ENCODE measurements at regions not wholly inside any gene's neighbourhood (a gene's known extent, or its start where the extent isn't known, plus 50 kb on each side); places are given as distances from the start of the nearest gene placed in this dataset.

DNA sequence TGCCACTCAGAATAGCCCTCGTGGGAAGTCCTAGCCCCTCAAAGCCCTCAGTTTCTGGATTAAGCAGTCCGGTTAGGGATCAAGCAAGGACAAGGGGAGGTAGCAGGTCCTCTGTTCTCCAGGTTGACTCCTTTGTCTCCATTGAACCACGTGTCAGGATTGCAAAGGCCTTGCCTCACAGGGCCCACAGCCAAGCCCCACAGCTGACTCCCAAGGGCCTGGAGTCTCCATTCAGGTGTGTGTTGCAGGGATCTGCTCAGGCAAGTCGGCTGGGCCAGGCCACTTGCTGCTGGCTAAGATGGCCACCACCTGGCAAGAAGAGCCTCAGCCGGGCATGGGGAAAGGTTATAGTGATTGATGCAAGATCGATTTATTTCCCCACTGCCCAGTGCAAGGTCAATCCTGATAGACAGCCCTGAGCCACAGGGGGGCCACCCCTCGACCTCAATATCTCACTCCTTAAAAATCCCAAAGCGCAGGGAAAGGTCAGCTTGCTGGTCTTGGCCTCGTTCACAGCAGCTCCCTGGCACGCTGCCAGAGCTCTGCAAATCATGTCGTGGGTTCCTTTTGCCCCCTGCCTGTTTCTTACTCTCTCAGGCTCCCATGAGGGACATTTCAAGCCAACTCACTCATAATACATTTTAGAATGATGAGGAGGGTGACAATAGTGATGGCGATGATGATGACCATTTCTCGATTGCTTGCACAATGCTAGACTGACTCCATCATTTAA is 75.9 kb downstream of the EDN3 start:
- DNase-seq (ENCODE audit: low spot score) (no peak), ATAC-seq (no peak)
- intact Hi-C loops (cut with DNase I) = no loop called here

DNA sequence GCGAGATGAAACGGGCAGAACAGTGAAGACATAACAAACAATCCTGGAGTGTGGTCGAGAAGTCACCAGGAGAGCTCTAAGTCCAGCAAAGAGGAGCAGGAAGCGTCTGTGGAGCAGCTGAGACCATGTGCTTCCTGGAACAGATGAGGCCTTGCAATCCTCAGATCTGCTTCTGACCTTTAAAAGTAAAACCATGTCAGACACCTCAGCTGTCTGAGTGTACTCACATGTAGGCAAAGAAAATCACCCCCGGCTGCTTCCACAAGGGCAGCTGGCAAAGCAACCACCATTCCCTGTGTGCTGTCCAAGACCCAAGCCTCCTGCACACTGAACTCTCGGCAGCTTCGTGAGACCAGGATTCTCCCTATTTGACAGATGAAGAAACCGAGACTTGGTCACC is 76.6 kb downstream of the EDN3 start:
- DNase-seq (ENCODE audit: low spot score) = no peak
- intact Hi-C loops (cut with DNase I) = no loop called here

DNA sequence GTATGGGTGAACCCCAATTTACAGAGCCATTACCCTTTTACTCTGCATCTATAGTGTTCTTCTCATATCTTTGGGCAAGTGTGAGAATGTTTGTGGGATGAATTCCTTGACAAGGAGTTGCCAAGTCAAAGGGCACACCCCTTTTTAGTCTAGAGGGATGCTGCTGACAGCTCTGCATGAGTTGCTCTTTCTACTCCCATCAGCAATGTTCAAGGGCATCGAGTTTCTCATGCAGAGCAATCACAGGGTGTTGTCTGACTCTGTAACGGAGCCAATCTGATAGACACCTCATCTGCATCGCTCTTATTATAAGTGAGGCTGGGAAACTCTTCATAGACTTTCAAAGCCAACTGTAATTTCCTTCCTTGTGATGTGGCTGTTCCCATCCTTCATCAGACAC is 77.4 kb downstream of the EDN3 start:
- DNase-seq (ENCODE audit: low spot score) (no peak), ATAC-seq (no peak)
- intact Hi-C loops (cut with DNase I) = no loop called here

More for the DNA sequence above, 76.6 kb downstream of the EDN3 start:
- no peak for ATAC-seq

DNA sequence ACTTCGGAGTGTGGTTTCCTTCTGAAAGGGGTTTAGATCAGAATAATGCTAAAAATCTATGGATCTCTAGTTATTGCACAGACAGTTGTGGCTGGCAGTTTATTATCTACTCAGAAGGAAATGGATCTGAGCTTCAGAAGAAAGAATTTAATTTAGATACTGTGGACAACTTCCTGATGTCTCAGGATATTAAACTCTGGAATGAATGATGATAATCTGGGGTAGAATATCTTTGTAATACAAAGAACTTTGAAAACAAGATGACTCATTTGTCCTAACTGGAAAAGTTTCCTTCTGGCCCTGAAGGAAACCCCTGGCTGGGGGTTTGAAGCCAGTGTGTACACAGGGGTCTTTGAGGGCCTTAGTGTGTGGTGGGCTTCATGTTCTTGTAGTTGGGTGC is 78.0 kb downstream of the EDN3 start:
- no peak for ATAC-seq
- intact Hi-C loops (cut with DNase I) = no loop called here

DNA sequence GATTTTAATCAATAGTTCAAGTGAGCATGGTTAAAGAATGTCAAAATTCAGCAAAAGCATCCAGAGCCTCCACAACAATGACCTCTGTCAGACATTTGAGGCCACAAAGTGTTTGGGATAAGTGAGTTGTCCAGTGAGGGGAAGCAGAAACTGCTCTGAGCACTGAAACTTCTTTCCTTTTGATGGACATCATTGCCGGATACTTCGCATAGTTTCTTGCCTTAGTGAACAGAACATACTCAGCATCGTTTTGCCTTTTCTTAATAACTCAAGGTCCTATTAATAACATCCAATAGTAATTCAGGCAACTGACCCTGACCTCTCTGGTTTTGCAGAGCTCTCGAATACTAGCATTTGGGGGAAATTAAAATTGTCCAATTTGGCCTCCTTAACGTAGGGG is 78.6 kb downstream of the EDN3 start:
- DNase-seq (ENCODE audit: low spot score) (no peak), ATAC-seq (no peak)
- intact Hi-C loops (cut with DNase I) = no loop called here

More for the DNA sequence above, 78.0 kb downstream of the EDN3 start:
- DNase-seq (ENCODE audit: low spot score) = no peak

DNA sequence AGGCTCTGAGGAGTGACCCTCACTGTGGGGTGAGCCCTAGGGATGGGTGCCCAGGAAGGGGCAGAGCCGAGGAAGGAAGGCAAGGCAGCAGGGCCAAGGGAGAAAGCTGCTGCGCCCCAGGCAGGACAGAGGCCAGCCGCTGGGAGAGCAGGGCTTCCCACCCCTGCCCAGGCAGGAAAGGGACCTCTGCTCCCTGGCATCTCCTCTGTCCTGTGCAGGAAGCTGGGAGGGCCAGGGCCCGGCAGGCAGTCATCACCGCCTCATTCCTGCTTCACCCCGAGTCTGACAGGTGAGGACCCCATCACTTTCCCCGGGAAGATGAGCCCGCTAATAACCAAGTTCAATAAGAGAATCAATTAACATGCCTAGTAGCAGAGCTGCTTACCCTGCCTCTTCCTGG is 81.3 kb downstream of the EDN3 start:
- ATAC-seq (no peak), DNase-seq (ENCODE audit: low spot score) (no peak)
- intact Hi-C loops (cut with DNase I) = no loop called here

DNA sequence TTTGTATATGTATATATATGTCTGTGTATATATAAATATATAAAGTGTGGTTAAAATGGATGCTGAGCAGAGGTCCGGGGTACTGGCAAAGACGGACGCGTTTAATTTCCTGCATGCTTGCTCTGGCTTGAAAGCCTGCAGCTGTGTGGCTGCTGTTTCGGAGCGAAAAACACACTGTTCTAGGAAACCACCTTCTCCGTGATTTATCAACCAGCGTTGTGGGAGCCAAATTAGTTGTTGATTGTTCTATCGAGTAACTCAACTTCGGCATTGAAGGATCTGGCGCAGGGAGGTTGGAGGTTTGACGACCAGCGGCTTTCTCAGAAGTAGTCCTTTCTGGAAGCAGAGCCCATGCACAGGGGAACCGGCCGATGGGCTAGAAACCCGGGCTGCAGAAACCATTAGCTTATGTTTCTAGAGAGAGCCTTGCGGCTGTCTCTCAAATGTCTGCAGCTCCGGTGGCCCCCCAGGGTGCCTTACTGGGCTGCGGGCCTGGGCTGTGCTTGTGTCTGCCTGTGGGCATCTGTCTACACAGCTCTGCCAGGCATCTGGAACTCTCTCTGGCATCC is 81.8 kb downstream of the EDN3 start:
- no peak for DNase-seq (ENCODE audit: low spot score)
- intact Hi-C loops (cut with DNase I) = no loop called here
- ATAC-seq = no peak

DNA sequence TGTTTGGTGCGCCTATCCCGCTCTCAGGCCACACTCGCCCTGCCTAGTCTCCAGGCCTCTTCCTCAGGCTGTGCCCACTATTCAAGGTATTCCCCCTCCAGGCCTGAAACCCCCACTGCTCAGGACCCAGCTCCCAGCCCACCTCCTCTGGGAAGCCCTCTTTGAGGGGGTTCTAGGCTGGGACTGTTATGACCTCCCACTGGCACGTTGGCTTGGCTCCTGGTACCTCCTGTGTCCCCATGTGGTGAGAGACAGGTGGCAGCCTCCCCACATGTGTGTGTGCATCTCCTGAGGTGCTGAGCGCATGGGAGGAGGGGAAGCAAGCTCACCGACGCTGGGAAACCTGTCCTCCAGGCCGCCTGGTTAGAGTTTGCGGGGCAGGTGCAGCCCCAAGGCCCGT is 82.5 kb downstream of the EDN3 start:
- intact Hi-C loops (cut with DNase I) = no loop called here
- DNase-seq (ENCODE audit: low spot score) (no peak), ATAC-seq (no peak)

DNA sequence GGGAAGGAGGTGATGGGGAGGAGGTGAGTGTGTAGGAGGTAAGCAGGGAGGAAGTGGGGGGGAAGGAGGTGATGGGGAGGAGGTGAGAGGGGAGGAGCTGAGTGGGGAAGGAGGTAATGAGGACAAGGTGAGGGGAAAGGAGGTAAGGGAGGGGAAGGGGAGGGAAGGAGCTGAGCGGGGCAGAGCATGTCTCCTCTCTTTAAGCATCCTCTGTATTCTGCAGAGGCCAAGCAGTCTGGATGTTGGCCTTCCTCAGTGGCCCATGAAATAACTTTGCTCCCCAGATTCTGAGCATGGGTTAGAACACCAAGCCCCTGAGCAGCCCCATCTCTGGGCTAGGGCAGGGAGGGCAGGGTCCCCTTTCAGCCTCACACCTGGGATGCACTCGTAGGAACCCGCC is 84.6 kb downstream of the EDN3 start:
- intact Hi-C loops (cut with DNase I) = no loop called here
- no peak for DNase-seq (ENCODE audit: low spot score)
- no peak for ATAC-seq

DNA sequence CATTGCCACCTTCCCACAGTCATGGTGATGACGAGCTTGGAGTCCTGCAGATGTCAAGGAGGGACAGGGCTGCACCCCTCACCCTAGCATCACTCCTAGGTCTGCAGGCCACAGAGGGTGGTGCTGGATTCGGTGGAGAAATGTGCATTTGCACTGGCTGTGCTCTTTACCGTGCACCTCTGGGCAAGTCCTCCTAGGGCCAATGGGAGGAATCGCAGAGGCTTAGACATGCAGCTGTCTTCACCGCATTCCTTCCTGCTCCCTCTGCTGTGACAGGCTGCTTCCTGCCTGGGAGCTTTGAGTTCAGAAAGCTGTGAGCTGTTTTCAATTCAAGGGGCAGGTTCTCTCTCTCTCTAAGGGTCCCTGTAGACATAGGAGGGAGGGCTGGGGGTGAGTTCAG is 85.1 kb downstream of the EDN3 start:
- no peak for ATAC-seq
- intact Hi-C loops (cut with DNase I) = no loop called here
- DNase-seq (ENCODE audit: low spot score) = no peak

DNA sequence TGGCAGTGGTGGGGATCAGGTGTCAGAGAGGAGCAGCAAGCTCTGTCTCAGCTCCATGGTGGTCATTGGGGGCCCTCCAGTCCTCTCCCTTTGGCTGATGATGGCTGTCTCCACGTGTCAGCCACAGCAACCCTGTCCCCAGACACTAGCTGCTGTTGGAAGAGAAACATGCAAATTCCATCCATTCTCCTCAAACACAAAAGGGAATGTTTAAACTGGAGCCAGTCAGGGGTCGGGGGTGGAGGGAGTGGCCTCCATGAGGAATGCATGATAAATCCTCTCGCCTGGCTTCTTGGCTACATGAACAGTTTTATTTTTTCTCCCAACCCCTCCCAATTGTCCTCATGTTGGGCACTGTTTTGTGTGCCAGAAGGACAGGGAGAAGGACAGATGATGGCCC is 86.4 kb downstream of the EDN3 start:
- ATAC-seq = no peak
- no peak for DNase-seq (ENCODE audit: low spot score)
- intact Hi-C loops (cut with DNase I) = no loop called here

DNA sequence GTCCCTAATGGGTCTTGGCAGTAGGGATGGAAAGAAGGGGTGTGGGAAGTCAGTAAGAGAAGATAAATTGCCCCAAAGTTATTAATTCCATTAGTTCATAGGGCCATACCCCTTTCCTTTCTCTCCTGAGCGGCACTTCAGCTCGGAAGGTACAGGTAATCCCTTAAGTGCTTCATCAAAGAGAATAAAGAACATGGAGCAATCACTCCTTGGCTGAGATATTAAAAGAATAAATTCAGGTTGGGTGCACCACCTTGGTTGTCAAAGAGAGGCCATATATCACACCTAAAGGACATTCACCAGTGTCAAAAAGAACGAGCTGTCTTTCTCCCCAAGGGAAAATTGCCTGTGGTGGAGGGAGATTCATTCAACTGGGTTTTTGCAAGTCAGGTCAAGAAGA is 87.5 kb downstream of the EDN3 start:
- ATAC-seq = no peak
- DNase-seq (ENCODE audit: low spot score) = no peak
- intact Hi-C loops (cut with DNase I) = no loop called here

DNA sequence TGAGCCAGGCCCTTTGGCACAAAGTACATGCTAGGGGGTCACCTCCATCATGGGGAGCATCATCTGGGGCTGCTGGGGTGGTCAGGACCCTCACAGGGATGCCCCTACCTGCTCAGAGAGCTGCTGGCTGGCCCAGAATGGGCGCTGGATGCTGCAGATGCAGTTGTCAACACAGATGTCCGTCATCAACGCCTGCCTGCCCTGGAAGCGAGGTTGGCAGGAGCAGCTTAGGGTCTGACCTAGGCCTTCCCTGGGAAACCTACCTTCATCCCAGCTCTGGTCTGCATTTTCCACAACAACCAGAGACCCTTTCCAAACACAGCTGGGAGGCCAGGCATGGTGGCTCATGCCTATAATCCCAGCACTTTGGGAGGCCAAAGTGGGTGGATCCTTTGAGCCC is 88.0 kb downstream of the EDN3 start:
- DNase-seq (ENCODE audit: low spot score) (no peak), ATAC-seq (no peak)

DNA sequence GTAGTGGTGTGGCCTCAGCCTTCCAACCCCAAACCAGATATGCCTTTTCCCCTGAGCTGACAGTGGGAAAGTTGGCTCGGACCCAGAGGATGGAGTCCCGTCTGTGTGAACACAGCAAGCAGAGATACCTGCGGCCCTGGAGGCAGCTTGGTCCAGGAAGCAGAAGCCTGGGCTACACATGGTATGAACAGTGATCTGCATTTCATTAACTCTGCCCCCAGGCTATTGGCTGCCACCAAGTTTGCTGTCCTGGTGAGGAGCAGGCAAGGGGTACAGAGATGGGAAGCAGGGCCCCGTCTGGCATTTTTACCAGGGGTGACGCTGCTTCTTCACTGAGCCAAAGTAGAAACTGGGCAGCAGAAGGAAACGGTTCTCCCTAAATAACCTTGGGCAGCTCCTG is 90.0 kb downstream of the EDN3 start:
- DNase-seq (ENCODE audit: low spot score) = no peak
- intact Hi-C loops (cut with DNase I) = no loop called here
- no peak for ATAC-seq

More for the DNA sequence above, 88.0 kb downstream of the EDN3 start:
- intact Hi-C loops (cut with DNase I) = no loop called here

DNA sequence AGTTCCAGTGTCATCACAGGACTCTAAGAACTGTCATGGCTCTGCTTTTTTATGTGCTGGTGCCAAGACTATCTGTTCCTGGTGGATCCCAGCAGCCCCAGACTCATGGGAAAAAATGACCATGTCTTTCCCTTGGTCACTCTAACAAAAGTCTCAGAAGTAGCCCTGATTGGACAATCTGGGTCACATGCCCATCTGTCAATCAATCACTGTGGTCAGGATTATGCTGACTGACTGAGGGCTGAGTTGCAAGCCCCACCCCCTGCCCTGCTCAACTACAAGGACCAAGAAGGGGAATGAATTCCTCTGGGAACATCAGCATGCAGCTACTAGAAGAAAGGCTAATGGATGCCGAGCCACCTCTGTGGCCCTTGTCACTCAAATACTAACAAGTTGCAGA is 91.6 kb downstream of the EDN3 start:
- ATAC-seq = no peak
- intact Hi-C loops (cut with DNase I) = no loop called here
- DNase-seq (ENCODE audit: low spot score) = no peak

DNA sequence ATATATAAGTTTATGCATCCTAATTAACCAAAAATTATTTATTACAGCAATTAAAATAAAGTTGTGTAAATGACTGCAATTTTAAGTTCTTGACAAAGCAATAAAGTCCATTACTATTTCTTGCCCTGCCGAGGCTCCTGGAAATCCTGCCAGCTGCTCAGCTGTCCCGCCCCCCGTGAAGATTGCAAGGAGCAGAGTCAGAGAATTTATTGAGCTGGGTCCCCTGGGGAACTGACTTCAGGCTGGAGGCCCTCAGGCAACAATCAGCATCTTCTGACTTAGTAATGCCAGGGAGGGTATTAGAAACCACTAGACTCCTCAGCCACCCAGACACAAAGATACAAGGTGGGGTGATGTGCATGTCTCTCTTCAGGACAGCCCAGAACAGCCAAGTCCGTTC is 92.3 kb downstream of the EDN3 start:
- ATAC-seq = no peak
- intact Hi-C loops (cut with DNase I) = no loop called here
- no peak for DNase-seq (ENCODE audit: low spot score)

DNA sequence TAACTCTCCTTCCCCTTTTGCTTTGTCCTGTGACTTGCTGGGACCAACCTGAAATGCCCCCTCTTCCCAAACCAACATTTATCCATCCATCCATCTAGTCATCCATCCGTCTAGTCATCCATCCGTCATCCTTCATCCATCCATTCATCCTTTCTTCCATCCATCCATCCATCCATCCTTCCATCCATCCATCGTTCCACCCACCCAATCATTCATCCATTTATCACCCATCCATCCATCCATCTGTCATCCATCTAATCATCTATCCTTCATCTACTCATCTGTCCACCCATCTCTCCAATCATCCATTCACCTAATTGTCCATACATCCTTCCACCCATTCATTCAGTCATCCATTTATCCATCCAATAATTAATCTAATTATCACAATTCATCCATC is 92.7 kb downstream of the EDN3 start:
- ATAC-seq = no peak
- intact Hi-C loops (cut with DNase I) = no loop called here
- no peak for DNase-seq (ENCODE audit: low spot score)

DNA sequence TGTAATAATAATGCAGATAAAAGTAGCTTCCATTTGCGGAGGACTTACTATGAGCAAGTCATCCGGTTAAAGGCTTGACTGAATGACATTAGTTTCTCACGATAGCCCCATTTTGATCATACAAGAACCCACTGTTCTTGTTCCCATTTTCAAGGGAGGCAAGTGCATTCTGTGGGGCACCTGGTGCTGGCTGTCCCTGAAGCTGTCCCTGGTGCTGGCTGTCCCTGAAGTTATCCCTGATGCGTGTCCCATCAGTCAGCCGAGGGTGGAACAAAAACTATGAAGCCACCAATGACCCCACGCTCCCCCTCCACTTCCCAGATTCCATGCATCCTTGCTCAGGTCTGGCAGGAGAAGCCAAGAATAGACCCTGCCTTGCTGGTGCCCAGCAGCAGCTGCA is 95.3 kb downstream of the EDN3 start:
- DNase-seq (ENCODE audit: low spot score) = no peak
- intact Hi-C loops (cut with DNase I) = no loop called here
- no peak for ATAC-seq

DNA sequence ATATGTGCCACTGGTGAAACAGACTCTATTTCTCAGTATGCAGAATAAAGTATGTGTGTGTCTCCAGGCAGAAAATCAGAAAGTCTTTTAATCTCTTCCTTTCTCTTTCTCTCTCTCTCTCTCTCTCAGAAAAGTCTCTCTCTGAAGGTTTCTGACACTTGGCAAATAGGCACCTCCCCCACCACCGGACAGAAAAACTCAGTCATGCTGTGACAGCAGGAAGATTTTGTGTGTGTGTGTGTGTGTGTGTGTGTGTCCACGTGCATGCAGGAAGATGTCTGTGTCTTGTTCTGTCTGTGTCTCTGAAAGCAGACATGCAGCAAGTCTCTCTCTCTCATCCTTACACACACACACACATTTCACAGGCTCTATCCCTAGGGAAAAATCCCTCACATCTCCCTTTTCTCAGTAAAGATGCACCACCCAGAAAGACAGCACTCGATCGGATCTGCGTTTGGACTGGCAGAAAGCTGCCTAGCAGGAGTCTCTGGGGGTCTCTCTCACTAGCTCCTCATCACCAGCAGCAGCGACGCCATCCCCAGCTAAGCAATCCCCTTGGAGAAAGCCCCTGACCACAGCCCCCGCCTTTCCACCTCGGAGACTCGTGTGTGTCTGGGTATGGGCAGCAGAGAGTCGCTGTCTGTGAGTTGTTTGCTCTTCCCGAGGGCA is 98.3 kb downstream of the EDN3 start:
- ATAC-seq = no peak

DNA sequence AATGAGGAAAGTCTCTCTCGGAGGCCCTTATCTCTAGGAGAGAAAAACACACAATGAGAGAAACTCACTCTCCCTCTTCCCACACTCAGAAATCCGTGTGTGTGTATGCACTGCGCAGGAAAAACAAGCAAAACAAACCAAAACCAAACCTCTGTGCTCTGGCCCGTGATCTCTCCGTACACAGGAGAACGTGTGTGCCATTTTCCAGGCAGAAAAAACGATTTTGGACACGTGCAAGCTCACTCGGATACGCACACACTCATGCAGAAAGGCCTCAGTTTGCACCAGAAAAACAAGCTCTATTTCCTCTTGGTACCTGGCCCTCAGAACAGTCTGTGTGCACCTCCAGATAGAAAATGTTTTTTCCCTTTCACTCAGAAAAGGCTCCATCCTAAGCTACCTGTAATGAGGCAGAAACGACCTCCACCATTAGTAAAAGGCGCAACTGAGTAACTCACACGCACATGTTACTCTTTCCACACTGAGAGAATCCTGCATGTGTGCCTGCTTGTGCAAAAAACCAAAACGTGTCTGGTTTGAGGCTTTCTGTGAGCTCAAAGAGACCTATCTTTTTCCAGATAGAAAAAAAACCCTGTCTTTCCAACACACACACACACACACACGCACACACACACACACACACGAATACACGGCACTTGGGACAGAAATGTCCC is 99.2 kb downstream of the EDN3 start:
- ATAC-seq = no peak
- intact Hi-C loops (cut with DNase I) = no loop called here
- DNase-seq (ENCODE audit: low spot score) = no peak

More for the DNA sequence above, 98.3 kb downstream of the EDN3 start:
- no peak for DNase-seq (ENCODE audit: low spot score)
- intact Hi-C loops (cut with DNase I) = no loop called here
